GM21723 (cell line): ENCODE measurements at regions not wholly inside any gene's neighbourhood (a gene's known extent, or its start where the extent isn't known, plus 50 kb on each side); places are given as distances from the start of the nearest gene placed in this dataset.
A peak's percentile ranks its signal among the peaks of the same experiment; 100 is the strongest.

Source experiments
- ATAC-seq: cut with Tn5 transposase; IDR thresholded peaks from one replicate; pipeline ENCODE4 v1.9.1; 2021; ENCODE audit warnings: mild to moderate bottlenecking, moderate library complexity; ENCODE audit not compliant: unreplicated experiment

DNA sequence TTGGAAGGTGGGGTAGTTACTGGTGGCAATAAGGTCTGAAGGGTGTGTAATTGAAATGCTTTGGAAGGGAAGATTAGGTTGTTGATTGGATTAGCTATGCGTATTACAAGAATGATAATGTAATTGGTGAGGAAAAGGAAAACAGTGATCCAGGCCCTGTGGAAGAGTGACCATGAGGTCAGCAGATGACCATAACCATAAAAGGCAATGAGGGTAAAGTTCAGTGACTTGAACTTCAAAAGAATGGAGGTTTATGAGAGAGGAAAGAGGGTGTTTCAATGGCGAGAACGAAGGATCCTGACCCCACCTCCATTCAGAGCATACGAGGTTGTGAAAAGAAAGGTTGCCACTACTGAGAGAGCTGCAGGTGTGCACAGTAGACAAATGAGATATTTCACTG lies 439.7 kb downstream of the CCSER2 start:
- ATAC-seq = no peak

DNA sequence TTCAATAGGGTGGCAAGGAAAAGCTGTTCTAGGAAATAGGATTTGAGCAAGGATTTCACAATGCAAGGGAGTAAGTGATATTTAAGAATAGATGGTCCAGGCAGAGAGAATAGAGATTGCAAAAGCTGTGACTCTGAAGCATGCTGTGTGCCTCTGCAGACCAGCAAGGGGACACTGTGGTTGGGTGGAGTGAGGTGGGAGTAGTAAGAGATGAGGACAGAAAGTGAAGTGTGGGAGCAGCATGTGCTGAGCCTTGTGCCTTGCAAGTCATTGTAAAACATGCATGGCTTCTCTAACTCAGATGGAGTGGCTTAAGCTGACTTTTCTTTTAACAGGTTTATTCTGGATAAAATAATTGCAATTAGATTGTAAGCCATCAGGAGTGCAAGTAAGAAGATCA lies 442.4 kb downstream of the CCSER2 start:
- ATAC-seq = no peak

DNA sequence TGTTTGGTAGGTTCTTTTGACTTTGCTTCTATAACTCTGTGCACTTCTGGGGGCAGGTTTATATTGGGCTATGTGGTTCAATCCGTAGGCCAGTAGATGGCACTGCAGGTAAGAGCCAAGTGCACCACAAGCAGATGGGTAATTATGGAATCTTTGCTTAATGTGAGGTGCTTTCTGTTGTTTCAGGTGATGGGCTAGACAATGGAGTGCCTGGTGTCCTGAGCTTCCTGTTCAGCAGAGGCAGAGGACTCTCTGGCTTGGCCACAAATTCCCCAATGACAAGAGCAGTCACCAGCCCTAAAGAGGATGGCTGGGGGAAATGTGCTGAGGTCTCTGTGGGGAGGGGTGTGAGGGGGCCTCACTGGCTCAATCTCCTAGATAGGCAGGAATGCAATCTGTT lies 455.0 kb downstream of the CCSER2 start:
- peak; percentile 81 for ATAC-seq

DNA sequence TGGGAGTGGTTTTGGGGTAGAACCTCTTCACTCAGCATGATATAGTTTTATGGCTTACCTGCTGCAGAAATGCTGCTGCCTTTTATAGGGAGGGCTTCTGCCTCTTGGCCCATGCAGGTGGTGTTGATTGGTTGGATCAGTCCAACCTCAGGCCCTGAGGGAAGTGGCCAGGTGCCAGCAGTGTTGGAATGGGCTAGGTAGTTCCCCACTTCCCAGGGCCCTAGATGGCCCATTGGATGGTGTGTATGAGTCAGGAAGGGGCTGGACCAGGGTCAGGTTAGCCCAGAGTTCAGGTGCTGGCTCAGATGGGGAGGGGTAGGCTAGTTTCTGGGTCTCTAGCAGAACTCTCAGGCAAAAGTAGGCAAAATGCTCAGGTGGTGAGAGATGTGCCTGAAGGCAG lies 455.5 kb downstream of the CCSER2 start:
- ATAC-seq = no peak

DNA sequence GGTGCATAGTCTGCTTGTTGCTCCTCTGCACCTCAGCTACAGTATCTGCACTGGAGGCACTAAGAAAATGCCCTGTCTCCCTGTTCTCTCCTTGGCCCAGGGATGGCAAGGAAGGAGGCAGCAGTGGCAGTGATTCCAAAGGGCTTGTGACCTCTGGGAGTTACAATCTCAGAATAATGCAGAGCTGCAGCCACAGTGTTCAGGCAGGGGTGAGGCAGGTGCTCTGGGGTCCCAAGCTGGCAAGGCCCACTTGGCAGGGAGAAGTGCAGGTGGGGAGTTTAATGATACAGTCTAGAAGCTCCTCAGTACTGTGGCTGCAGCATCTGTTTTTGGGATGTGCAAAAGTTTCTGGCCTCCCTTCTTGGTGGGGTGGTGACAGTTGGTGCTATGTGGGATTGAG lies 456.4 kb downstream of the CCSER2 start:
- no peak for ATAC-seq

DNA sequence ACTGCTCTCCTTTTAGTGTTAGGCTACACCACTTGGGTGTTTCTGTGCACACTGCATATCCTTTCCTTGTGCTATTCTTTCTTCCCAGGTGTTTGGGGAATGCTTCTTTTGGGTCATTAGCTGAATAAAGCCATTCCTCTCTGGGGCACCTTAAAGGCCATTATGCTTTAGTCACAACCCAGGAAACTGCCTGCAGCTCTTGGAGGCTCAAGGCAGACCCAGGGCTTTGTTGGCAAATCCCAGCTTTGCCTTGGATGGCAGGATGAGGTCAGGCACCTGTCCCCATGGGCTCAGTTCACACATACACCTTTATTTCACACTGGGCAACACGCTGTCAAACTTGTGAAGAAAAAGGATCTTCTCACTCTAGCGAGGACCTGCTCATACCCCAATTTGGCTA lies 460.6 kb downstream of the CCSER2 start:
- no peak for ATAC-seq

DNA sequence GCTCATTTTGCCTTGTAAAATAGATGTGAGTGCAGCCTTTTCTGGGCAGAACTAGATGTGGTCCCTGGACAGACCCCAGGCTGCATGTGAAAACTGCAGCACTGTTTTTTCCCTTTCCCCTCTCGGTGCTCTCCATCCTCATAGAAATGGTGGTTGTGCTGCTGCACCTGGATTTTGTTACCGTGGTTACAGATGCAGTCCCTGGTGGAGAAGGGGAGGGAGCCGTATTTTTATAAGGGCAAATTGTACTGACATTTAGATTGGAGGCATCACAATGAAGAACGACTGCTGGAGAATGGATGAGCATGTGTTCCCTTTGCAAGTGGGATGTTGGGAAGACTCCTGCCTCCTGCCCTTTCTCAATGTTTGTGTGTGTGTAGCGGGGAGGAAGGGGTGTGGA lies 469.9 kb downstream of the CCSER2 start:
- no peak for ATAC-seq

DNA sequence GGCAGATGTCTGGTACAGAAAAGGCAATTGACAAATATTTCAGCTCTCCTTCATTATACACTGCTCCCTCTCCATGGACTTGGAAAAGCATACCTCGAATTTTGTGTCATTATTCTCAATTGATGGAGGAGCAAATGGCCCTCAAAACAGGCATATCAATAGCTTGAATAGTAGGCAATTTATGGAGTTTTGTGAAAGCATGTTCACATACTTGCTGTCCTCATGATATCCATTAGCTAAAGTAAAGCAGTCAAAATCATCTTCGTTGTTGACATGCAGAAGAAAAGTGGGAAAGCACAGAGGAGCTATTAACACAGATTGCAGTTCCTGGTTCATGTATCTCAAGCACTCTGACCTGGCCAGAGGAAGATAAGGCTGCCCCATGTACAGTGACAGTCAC lies 472.8 kb downstream of the CCSER2 start:
- no peak for ATAC-seq

DNA sequence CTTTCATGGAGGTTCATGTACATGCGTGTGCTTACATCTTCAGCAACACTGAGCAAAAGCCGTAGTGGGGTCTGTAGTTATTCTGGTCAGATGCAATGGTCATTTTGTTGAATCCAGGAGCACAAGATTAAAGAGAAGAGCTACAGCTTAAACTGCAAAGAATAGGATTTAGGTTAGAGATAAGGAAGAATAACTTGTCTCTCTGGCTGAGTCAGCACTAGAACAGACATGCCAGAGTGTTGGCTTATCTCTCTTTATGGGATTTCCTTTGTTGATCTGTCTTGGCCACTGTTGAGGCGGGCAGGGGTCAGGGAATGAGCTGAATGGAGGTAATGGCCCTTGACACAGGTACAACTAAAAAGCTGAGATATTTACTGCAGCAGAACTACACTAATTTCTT lies 473.5 kb downstream of the CCSER2 start:
- ATAC-seq = no peak

DNA sequence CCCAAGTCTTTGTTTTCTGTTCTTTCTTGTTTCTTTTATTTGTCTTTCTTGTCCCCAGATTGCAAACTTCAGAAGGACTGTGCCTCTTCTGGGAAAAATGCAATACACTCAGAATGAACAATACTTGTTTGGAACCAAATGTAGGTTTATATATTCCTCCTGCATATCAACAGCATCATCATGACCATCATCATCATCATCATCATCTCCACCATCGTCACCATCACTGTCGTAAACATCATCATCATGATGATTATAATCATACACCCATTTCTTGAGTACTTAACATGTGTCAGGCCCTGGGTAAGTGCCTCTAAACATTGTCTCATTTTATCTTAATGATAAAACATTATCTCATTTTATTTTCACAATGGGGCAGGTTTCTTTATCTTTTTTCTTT lies 476.8 kb downstream of the CCSER2 start:
- no peak for ATAC-seq

DNA sequence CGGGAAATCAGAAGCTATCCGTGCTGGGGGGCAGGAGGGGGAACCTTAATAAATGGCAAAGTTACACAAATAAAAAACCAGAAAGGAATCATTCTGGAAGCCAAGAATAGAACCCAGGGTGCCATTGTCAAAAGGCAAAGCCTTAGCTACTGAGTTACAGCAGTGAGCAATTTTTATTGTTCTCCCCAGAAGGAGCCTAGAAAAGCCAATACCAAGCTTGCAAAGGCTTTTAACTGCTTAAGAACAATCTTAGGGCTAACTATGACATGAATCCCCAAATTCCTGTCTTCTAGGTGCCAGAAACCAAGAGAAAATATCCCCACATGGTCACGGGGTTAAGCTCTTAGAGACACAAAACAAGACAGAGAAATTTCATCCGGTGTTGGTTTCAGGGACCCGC lies 482.7 kb downstream of the CCSER2 start:
- ATAC-seq = no peak

DNA sequence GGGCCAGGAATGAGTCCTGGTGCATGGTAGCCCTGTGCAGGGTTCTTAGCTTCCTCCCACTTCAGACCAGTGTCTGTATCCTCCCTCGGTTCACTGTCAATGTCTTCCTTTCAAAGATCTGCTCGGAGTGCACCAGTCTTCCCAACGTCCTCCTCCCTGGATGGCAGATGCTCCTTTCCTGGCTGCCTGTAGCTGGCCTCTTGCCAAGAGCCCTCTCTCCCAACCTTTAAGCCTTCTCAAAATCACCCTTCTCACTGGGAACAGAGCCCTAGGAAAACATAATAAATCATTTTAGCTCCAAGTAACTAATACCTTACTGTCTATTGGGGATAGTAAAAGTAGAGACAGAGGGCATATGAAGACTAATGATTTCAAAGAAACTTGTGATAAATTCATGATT lies 490.6 kb downstream of the CCSER2 start:
- ATAC-seq = no peak

DNA sequence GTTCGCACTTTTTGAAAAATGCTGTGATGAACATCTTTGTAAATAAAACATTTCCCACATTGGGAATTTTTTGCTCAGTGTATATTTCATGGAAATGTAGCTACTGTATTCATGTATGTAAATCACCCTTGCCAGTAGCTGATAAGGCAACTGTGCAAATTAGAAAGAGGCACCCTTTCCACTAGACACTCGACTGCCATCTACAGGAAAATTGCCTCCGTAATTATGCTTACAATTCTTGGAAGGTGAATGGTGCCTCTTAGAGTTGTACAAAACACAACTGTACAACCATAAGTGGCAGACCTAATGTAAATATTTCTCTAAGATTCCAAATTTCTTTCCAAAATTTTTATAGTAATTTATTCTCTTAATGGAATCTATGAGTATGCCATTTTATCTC lies 491.7 kb downstream of the CCSER2 start:
- ATAC-seq = no peak

DNA sequence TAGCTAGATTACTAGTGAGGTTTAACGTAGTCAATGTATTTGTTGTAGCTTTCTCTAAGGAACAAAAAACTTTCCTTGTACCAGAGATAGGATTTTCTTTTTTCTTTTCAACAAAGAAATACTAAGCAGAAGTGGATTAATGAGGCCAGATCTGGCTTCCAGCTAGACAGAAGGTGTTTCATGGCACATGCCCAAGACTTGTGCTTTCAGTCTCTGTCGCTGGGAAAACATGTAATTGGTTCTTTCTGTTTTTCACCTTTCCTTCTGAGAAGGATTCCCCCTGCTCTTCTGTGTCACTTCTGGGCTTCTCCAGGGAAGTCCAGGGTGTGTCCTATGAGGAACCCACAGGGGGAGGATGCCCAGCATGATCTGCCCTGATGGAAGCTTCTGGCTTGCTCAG lies 492.2 kb downstream of the CCSER2 start:
- ATAC-seq = no peak

DNA sequence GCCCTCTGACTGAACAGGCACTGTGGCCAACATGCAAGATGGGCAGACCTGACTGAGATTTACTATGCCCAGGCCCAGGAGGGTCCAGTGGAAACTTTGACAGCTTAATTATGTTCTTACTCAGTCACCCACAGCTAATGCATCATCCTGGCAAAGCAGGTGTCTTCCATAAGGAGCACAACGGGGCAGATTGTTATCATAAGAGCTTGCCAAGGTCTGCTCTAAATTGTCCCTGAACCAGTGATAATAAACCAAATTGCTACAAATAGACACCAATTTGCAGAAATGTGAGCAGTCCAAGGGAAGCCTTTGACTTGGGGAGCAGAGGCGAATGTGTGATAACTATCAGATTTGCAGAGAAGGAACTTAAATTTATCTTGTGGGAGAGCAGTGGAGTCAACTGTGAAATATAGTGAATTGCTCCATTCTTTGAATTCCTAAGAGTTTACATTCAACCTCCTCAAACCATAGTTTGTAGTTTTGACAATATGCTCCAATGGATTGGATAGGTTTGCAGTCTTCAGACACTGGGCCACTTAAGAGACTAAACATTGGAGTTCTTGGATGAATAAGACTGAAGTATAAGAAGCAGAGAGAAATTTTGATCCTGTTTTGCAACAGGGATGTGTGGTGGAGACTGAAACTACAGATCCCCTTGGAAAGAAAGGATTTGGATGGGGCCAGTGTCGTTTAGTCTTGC lies 494.7 kb downstream of the CCSER2 start:
- no peak for ATAC-seq

DNA sequence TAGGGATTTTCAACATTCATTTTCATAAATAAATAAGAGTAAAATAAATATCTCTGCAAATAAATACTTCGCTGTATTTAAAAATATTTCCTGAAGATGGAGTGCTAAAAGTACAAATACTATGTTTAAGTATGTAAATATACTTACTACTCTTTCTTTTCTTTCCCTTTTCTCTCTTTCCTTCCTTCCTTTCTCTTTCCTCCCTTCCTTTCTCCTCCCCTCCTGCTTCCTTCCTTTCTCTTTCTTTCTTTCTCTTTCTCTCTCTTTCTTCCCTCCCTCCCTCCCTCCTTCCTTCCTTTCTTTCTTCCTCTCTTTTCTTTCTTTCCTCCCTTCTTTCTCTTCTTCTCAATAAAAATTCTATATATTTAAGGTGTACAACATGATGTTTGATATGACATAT lies 496.1 kb downstream of the CCSER2 start:
- no peak for ATAC-seq

DNA sequence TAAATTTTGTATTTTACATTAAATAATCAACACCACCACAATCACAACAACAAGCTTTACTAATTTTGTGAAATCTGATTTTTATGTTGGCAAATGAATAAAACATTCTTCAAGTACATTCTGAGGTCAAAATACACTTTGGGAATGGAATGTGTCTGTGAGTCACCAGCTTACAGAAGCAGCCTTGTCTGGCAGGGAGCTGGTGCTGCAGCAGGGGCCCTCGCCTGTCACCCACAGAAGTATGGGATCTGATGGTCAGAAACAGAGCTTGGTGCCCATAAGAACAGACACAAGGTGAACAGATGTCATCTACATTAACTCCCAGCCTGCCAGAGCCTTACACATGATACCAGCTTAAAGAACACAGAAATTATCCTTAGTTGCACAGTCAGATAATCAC lies 496.9 kb downstream of the CCSER2 start:
- no peak for ATAC-seq

DNA sequence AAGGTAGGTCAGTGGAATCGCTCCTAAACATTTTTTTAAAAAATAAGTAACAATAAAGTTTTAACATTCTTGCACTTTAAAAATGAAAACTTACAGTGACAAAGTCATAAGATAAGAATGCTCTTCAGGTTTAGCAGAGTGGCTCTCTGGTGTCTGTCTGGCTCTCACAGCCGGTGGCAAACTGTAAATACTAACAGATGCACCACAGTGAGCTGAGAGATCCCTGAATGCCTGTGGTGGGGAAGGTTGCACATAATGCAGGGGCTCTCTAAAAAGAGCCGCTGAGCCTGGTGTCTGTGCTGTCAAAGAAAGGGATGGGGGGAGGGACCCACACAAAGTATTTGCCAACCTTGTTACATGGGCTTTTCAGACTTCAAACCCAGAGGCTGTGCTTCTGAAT lies 498.3 kb downstream of the CCSER2 start:
- ATAC-seq = no peak

DNA sequence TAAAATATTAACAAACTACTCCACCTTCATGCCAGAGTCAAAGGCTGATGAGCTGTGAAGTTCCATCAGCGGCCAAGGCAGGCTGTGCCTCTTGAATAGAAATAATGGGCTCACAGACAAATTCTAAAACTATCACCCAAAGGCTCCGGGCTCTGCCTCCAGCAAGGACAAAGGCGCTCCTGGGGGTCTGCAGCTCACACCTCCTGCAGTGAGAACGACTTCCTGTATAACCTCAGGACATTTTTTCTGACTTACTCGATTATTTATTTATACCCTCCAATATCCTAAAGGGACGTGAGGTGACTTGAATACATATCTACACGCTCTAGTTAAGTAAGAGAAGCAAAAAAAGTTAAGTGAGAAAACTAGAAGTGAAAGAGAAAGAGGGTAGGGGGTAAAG lies 500.7 kb downstream of the CCSER2 start:
- ATAC-seq = no peak

DNA sequence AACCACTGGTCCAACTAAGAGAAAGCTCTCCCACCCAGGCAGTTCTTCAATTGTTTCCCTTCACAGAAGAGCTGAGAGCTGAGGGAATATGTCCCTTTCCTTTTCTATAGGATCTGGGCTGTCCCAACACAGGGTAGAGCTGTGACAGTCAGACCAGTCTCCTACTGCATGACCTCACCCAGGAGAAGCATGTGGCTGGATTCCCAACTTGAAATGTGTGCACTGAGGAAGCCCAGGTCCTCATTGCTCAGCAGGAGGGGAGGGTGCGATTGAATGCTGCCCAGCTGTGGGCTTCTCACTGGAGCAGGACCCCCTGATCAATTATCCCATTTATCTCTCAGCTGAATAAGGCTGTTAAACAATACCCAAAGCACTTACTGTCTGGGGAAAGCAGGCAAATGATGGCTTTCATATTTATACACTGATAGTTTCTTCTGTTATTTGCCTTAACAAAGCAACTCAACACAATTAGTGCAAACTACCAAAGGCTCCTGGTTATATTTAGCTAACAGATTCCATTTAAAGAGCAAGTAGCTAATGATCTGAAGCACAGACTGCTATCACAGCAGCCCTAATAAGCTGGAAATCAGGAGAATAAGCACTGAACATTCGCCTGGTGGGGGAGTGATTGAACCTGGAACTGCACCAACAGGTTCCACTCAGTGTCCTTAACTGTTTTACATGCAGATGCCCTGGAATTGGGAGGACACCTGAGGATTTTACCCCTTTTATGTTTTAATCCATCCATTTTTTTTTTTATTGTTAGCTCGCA lies 508.8 kb downstream of the CCSER2 start:
- ATAC-seq = no peak

DNA sequence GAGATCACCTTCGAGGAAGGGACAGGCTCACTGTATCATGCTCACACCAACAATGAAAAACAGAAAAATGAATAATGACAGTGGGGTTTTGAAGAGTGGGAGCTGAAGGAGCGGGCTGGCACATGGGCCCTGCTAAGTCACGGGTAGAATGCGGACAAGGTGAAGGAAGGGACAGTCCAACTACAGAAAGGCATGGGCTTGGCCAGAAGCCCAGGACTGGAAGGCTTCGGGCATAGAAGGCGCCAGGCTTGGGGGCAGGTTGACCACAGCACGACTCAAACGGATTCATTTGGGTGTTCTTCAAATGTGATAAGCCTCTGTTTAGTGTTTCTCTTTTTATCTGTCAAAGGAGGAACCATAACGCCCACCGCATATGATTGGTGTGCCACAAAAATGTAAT lies 509.5 kb downstream of the CCSER2 start:
- no peak for ATAC-seq

DNA sequence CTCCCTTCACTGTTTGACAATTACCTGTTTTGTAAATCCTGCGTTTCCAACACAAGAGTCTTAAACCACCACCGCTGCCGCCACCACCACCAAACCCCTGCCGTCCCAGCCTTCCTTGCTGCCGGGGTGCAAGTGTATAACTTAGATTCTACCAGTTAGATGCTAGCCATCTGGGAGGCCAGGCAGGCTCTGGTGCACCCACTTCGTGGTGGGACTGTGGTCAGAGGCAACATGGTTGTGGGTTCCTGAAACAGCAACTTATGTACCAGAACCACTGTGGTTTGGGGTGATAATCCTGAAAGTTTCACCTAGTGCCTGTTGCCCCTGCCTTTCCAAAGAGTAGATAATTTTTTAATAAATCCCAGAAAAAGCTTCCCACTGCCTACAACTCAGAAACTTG lies 510.5 kb downstream of the CCSER2 start:
- ATAC-seq = no peak

DNA sequence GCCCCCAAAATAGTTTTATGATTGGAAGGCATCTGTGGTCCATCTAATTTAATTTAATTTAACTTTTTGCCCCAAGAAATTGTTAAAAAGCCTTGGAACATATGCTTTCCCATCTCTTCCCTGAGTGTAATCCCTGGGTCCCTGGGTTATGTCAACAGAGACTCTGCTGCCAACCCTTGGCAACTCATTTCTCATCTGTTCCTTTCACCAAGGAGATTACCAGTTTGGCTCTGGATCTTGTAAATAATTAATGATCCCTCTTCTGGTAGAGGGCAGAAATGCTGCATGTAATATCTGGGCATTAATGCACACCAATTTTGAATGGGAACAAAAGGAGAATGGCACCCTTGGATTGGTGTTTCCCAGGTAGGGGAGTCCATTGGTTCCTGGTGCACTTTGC lies 514.2 kb downstream of the CCSER2 start:
- no peak for ATAC-seq
